ENCODE measurements at regions not wholly inside any gene's neighbourhood (a gene's known extent, or its start where the extent isn't known, plus 50 kb on each side); places are given as distances from the start of the nearest gene placed in this dataset.

DNA sequence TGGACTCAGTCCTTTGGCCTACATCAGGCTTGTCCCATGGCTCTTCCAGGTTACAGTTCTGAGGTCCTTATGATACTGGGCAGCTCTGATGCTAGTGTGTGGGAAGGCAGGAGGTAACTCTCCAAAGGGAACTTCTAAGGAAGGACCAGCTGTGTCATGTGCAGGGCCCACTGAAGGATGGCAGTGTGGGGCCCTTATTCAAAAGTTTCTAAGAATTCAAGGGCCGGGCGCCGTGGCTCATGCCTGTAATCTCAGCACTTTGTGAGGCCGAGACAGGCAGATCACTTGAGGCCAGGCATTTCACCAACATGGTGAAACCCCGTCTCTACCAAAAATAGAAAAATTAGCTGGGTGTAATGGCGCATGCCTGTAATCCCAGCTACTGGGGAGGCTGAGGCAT lies 254.2 kb upstream of the HABP2 start:
- TF ChIP-seq POLR2AphosphoS5 (IDR thresholded peaks at IDR 0.05; ENCODE audit: low read depth, low read length): no peak
- TF ChIP-seq POLR2A (IDR thresholded peaks at IDR 0.05; ENCODE audit: low read depth, low read length): no peak

All from GM12892 (cell line).